Adipose tissue (tissue), 3 donors: ENCODE measurements at regions not wholly inside any gene's neighbourhood (a gene's known extent, or its start where the extent isn't known, plus 50 kb on each side); places are given as distances from the start of the nearest gene placed in this dataset.
"Not testable (repeated sequence)": the region's sequence is repeated elsewhere in the genome, so short reads cannot be mapped to it uniquely, and the experiment has no call there.

Experiments used
- H3K27ac ChIP-seq: one replicate; pipeline ENCODE4 v1.5.1; 2013; ENCODE audit warnings: low read depth, low read length
- WGBS, 3 donors: extraction: QIAGEN DNeasy Blood & Tissue Kit; methylation state at CpG; one replicate each; pipeline ENCODE4 v1.1.7; 2013; 5-methylcytosine and 5-hydroxymethylcytosine counted together
- donor health status: healthy with polysubstance abuse.
- donor health status: Bipolar disorder and iron deficiency.
- donor health status: healthy.

- no peak overlapping the region for H3K27ac ChIP-seq
- WGBS, 3 donors: 91 to 96% (median 94%) methylated on average over 3 of the region's 3 CpGs
Observed at GRCh38 chr3:178206521-178206920, 329.7 kb upstream of the KCNMB2 start.

GRCh38 chr3:178207161-178207560 is 329.1 kb upstream of the KCNMB2 start:
- 86 to 92% (median 90%) methylated on average over 2 of the region's 2 CpGs for WGBS, 3 donors
- not testable (repeated sequence) for H3K27ac ChIP-seq

DNA sequence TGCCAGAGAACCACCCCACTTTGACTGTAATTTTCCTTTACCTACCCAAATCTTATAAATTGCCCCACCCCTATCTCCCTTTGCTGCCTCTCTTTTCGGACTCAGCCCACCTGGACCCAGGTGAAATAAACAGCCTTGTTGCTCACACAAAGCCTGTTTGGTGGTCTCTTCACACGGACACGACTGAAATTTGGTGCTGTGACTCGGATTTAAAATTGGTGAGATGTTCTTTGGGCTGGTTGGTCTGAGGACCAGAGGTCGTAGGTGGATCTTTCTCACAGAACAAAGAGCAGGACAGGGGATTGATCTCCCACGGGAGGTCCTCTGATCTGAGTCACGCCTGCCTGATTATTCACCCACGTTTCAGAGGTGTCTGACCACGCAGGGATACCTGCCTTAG is 328.6 kb upstream of the KCNMB2 start:
- not testable (repeated sequence) for H3K27ac ChIP-seq
- 86 to 88% (median 87%) methylated on average over 9 of the region's 9 CpGs for WGBS, 3 donors

DNA sequence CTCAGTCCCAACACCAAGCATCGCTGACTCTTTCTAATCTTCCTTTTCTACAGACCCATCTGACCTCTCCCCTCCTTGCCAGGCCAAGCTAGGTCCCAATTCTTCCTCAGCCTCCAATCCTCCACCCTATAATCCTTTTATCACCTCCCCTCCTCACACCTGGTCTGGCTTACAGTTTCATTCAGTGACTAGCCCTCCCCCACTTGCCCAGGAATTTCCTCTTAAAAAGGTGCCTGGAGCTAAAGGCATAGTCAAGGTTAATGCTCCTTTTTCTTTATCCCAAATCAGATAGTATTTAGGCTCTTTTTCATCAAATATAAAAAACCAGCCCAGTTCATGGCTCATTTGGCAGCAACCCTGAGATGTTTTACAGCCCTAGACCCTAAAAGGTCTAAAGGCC is 327.1 kb upstream of the KCNMB2 start:
- 89 to 100% (median 100%) methylated on average over 1 of the region's 1 CpG for WGBS, 3 donors
- H3K27ac ChIP-seq: not testable (repeated sequence)

GRCh38 chr3:178209618-178210017 is 326.6 kb upstream of the KCNMB2 start:
- not testable (repeated sequence) for H3K27ac ChIP-seq
- 91 to 99% (median 91%) methylated on average over 2 of the region's 2 CpGs for WGBS, 3 donors

DNA sequence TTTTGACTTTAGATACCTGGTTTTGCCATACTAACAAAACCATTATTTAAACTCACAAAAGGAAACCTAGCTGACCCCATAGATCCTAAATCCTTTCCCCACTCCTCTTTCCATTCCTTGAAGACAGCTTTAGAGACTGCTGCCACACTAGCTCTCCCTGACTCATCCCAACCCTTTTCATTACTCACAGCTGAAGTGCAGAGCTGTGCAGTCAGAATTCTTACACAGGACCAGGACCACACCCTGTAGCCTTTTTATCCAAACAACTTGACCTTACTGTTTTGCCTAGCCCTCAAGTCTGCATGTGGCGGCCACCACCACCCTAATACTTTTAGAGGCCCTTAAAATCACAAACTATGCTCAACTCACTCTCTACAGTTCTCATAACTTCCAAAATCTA is 325.1 kb upstream of the KCNMB2 start:
- not testable (repeated sequence) for H3K27ac ChIP-seq
- WGBS, 3 donors: 90 to 100% (median 95%) methylated on average over 1 of the region's 1 CpG

DNA sequence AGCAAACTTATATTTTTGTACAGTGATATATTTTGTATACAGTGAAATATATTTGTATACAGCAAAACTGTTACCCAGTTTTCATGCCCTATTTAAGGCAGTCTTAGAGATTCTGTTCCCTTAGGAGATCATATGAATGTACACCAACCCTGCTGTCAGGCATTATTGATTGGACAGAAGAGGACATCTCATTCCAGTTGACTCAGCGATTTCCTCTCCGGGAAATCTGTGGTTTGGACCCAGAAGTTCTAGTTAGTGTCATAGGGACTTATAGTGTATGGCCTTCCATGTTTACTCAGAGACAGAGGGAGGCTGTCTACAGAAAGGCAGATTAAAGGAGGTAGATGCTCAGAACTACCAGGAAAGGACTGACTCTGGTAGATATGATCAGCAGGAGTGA is 318.8 kb upstream of the KCNMB2 start:
- H3K27ac ChIP-seq: no peak overlapping the region
- WGBS, 3 donors: 76 to 89% (median 78%) methylated on average over 2 of the region's 2 CpGs

- H3K27ac ChIP-seq: no peak overlapping the region
Observed at GRCh38 chr3:178218231-178218630, 318.0 kb upstream of the KCNMB2 start.

GRCh38 chr3:178219661-178220060 is 316.6 kb upstream of the KCNMB2 start:
- H3K27ac ChIP-seq: not testable (repeated sequence)
- 78 to 89% (median 88%) methylated on average over 4 of the region's 4 CpGs for WGBS, 3 donors

DNA sequence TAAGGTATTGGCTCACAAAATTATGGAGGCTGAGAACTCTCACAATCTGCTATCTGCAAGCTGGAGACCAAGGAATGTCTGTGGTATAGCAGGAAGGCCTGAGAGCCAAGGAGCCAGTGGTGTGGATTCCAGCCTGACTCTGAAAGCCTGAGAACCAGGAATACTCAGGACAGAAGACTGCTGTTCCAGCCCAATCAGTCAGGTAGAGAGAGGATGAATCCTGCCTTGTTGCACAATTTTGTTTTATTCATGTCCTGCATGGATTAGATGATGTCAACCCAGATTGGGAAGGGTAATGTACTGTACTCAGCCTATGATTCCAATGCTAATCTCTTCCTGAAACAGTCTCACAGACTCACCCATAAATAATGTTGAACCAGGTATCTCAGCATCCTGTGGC is 312.4 kb upstream of the KCNMB2 start:
- H3K27ac ChIP-seq: no peak overlapping the region

GRCh38 chr3:178226094-178226493 is 310.1 kb upstream of the KCNMB2 start:
- 79 to 83% (median 81%) methylated on average over 2 of the region's 2 CpGs for WGBS, 3 donors
- H3K27ac ChIP-seq: no peak overlapping the region

- WGBS, 3 donors: 95 to 98% (median 97%) methylated on average over 3 of the region's 3 CpGs
- H3K27ac ChIP-seq: no peak overlapping the region
Observed at GRCh38 chr3:178231645-178232044, 304.6 kb upstream of the KCNMB2 start.

DNA sequence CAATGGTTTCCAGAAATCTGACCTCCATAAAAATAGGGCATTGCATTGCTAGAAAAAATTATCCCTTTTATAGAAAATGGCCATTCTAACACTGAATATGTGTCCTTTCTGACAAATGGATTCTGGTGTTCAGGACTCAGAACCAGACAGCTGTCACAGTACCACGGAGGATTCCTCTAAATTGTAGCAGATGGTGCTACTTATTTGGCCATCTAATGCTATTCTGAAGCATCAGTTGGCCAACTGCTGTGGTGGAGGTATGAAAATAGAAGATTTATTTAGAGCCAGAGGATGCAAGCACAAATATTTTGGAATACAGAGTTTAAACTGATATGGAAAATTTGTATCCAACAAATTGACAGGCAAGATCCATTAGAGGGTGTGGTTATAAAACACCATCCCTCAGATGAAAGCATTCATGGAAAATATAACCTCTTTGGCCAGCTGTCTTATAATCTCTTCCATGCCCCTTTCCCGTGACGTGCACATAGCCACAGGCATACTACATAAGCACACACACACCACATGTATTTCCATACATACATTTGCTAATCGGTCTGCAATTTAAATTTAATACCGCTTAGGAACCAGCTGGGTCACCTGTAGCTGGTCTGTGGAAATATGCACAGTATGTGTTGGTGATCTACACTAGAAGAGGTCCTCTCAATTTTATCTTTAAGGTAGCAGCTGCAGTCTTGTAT is 302.7 kb upstream of the KCNMB2 start:
- no peak overlapping the region for H3K27ac ChIP-seq
- WGBS, 3 donors: 93 to 96% (median 94%) methylated on average over 5 of the region's 5 CpGs

DNA sequence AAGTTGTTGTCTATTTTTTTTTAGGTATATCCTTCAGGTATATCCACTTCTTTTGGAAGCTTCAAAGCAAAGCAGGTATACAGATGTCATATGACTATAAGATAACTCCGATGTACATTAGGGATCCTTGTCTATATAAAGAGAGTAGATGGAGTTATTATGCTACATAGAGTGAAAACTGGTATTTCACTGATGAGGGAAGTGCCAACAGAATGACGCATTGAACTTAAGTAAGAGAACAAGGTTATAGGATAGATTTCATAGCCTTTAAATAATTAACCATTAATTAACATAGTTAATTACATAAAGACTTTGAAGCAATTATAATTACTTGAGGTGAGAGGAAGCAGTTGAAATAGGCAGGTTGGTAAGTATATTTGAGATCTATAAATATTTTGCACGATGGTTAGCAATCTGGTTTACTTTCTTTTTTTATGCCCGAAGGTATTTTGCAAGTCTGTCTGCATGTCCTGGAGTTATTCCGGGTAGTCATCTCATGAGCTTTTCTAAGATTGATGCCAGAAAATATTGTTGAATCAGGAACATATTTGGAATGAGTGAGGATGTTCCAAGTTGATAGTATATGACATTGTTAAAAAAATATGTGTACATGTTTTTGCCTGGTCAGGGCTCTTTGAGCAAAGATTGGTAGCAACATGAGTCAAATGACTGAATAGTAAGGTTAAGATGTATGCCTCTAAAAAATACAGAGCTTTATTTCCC is 299.5 kb upstream of the KCNMB2 start:
- WGBS, 3 donors: 73 to 86% (median 75%) methylated on average over 5 of the region's 5 CpGs
- no peak overlapping the region for H3K27ac ChIP-seq

DNA sequence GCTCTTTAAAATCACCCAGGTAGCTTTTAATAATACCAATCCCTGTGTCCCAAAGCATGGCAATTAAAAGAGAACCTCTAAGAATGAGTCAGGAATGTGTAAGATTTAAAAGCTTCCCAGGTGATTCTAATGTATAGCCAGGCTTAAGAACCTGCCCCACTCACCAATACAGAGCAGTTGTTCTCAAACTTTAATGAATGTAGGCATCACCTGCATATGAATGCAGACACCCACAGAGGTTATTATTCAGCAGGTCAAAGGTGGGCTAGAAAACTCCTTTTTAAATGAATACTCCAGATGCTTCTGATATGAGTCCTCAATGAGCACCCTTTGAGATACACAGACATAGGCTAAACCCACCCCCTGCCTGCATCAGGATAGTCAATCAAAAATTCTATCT is 298.1 kb upstream of the KCNMB2 start:
- no peak overlapping the region for H3K27ac ChIP-seq

DNA sequence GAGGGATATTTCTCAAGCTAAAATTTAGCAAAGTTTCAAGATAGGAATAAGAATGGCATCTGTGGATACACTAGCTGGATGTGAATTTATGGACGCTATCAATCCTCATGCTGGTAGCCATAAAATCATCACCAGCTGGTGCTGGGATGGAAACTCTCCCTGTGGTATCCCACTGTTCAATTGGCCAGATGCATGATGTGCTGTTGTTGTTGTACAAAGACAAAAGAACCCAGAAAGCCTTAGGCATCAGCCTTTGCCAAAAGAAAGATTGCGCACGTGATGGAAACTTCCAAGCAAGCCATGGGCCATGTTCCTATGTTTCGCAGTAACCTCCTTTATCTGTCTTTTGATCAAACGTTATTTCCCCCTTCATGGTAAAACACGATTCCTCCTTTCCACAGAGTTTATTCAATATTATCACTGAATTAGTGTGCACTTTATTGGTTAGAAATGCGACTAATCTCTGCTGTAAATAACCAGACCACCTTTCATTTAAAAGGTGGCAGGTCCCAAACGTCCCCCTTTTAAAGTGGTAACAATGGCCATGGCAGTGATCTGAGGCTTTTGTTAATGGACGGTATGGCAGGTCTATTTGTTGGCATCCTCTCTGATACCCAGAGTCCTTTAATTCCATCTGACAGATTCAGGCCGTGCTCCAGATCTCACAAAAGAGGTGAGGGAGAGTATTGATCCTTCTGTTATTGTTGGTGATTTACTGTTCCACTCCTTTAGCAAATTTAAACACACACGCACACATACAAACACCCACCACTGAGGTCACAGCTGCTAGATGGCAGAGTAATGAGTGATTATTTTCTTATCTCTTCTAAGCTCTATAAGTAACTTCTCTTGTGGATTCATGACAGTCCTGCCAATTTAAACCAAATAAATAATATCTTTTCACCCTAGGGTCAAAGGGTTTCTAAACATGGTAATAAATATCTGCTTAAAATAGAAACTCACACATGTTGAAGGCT is 291.2 kb upstream of the KCNMB2 start:
- H3K27ac ChIP-seq: no peak overlapping the region
- WGBS, 3 donors: 62 to 86% (median 82%) methylated on average over 11 of the region's 11 CpGs

GRCh38 chr3:178246004-178246403 is 290.2 kb upstream of the KCNMB2 start:
- H3K27ac ChIP-seq: no peak overlapping the region
- WGBS, 3 donors: 87 to 94% (median 91%) methylated on average over 3 of the region's 3 CpGs

DNA sequence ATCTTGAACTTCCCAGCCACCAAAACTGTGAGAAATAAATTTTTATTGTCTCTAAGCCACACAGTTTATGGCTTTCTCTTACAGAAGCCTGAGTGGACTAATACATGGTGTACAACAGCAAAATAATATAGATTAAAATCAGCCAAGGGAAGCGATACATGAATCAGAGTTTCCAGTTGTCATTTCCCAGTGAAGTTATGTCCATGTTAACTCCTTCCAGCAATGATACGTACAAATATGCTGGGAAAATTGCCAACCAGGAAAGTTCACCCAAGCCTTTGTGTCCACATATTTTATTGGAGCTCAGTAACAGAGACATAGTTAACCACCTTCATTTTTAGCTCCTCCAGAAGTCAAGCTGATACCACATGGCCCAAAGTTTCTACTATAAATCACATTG is 280.9 kb upstream of the KCNMB2 start:
- no peak overlapping the region for H3K27ac ChIP-seq
- 58 to 71% (median 65%) methylated on average over 2 of the region's 2 CpGs for WGBS, 3 donors

DNA sequence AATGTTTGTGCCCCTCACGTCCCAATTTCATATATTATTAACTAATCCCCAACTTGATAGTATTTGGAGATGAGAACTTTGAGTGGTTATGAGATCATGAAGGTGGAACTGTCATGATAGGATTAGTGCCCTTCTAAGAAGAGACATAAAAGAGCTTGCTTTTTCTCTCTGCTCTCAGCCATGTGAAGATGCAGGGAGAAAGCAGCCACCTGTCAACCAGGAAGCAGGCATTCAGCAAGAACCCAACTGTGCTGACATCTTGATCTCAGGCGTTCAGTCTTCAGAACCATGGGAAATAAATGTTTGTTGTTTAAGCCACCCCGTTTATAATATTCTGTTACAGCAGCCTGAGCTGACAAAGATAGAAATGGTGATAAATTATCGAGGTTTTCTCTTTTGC is 278.7 kb upstream of the KCNMB2 start:
- no peak overlapping the region for H3K27ac ChIP-seq
- WGBS, 3 donors: 86 to 93% (median 92%) methylated on average over 4 of the region's 4 CpGs
